ENCODE measurements at regions not wholly inside any gene's neighbourhood (a gene's known extent, or its start where the extent isn't known, plus 50 kb on each side); places are given as distances from the start of the nearest gene placed in this dataset.

GRCh38 chr13:34543836-34544235, 398.2 kb upstream of the NBEA start:
- dilution Hi-C loops (cut with HindIII; ENCODE audit: low sequenced_read_pairs, unreplicated experiment), result no loop called here

More at GRCh38 chr13:34543836-34544235, 398.2 kb upstream of the NBEA start:
- no peak overlapping the region for H2BK20ac ChIP-seq (ENCODE audit: low read depth, low read length)
- DNase-seq (no peak), ATAC-seq (ENCODE audit: low read depth) (no peak)
- no peak overlapping the region for H4K91ac ChIP-seq (ENCODE audit: insufficient read depth, low read depth, low read length)
- TF ChIP-seq ELK1 (IDR thresholded peaks at IDR 0.05; ENCODE audit: borderline replicate concordance, low read depth, low read length), result no peak
- no peak for TF ChIP-seq CEBPB (IDR thresholded peaks at IDR 0.05; ENCODE audit: low read depth, low read length)
- no peak for TF ChIP-seq RCOR1 (IDR thresholded peaks at IDR 0.05; ENCODE audit: insufficient replicate concordance, low read length)
- no peak for TF ChIP-seq POLR2A (IDR thresholded peaks at IDR 0.05; ENCODE audit: low read depth, low read length)
- no peak overlapping the region for H2BK5ac ChIP-seq (ENCODE audit: low read depth, low read length, poor library complexity, severe bottlenecking)
- no peaks in the 10 kb centered on the region for H3K4me1 ChIP-seq (ENCODE audit: control insufficient read depth, insufficient read depth, low read length)
- H2AFZ ChIP-seq (replicated peaks; ENCODE audit: low read length, poor library complexity), result no peak overlapping the region
- no peaks in the 10 kb centered on the region for H3K9me1 ChIP-seq (ENCODE audit: insufficient read depth, low read length)
- H4K5ac ChIP-seq (ENCODE audit: low read depth, low read length), result no peak overlapping the region
- no peaks in the 10 kb centered on the region for H4K20me1 ChIP-seq (ENCODE audit: insufficient read depth, low read length)
- BruUV-seq (replicated peaks), result no TSS peak
- H3K14ac ChIP-seq (replicated peaks; ENCODE audit: low read depth, low read length), result no peak overlapping the region
- no peak overlapping the region for H3K9ac ChIP-seq (ENCODE audit: low read depth, low read length)
- H3K18ac ChIP-seq (ENCODE audit: low read depth, low read length), result no peak overlapping the region
- no peak overlapping the region for H3K27ac ChIP-seq (ENCODE audit: insufficient read depth, low read length)
- H3K4ac ChIP-seq (ENCODE audit: low read depth, low read length), result no peak overlapping the region
- no peak overlapping the region for H2BK15ac ChIP-seq (ENCODE audit: low read depth, low read length)
- no peak overlapping the region for H2AK5ac ChIP-seq (ENCODE audit: low read depth, low read length)
- intact Hi-C loops (cut with micrococcal nuclease) (no loop called here), in situ Hi-C loops (cut with MboI; ENCODE audit: low sequenced_read_pairs) (no loop called here)
- H3K27me3 ChIP-seq (ENCODE audit: control insufficient read depth, insufficient read depth, low read length), result no peaks in the 10 kb centered on the region
- H3K9me3 ChIP-seq (ENCODE audit: control insufficient read depth, insufficient read depth, low read length), result no peaks in the 10 kb centered on the region
- H3K23ac ChIP-seq (ENCODE audit: low read depth, low read length), result no peak overlapping the region
- no CpG with 5 or more reads among the region's 4 CpGs for WGBS, 2 experiments (ENCODE audit: extremely low coverage in 2 of 2, insufficient read length in 1 of 2)
- H3K4me3 ChIP-seq (ENCODE audit: insufficient read depth, low read depth, low read length), result no peak overlapping the region
- H2AK9ac ChIP-seq (replicated peaks; ENCODE audit: low read depth, low read length, poor library complexity), result no peak overlapping the region
- CTCF ChIA-PET, result interaction anchor here (0.6 kb wide), 1 partner anchor 564 kb away, joined by 4 read pairs; no protein-coding TSS in a partner anchor
- H3K4me2 ChIP-seq (ENCODE audit: low read depth, low read length), result no peak overlapping the region
- POLR2A ChIA-PET (ENCODE audit: unreplicated experiment), result no interaction called here
- H2BK120ac ChIP-seq (ENCODE audit: low read depth, low read length), result no peak overlapping the region
- no peak overlapping the region for H4K8ac ChIP-seq (ENCODE audit: low read depth in 2 of 2, low read length in 2 of 2)
- no peaks in the 10 kb centered on the region for H3K79me1 ChIP-seq (ENCODE audit: low read depth in 1 of 2, low read length in 2 of 2)
- H3K36me3 ChIP-seq (ENCODE audit: control insufficient read depth, insufficient read depth, low read length), result no peaks in the 10 kb centered on the region
- H3K56ac ChIP-seq (ENCODE audit: extremely low read depth, insufficient read depth, low read length), result no peak overlapping the region

Measured in IMR-90 (cell line).